CD4-positive, CD25-positive, alpha-beta regulatory T cell (primary cell): ENCODE measurements at regions not wholly inside any gene's neighbourhood (a gene's known extent, or its start where the extent isn't known, plus 50 kb on each side); places are given as distances from the start of the nearest gene placed in this dataset.

Experiments used
- ATAC-seq, 2 donors: fragments of 150-1000 bp; cut with Tn5 transposase; one replicate each; pipeline ENCODE4 v1.10.0; 2021; ENCODE audit warnings: low read depth in 2 of 2, moderate number of reproducible peaks in 2 of 2, moderate library complexity in 1 of 2
- DNase-seq, 3 donors: peaks; one replicate each; pipeline versions ENCODE4 v3.0.0 to v3.0.0-alpha.2; 2012 to 2022; ENCODE audit warnings: mixed read lengths in 1 of 3
- H3K27ac ChIP-seq: one replicate; pipeline ENCODE4 v1.7.0; 2013; ENCODE audit warnings: mild to moderate bottlenecking, low read length; ENCODE audit not compliant: insufficient read depth, poor library complexity, severe bottlenecking
- H3K27me3 ChIP-seq: one replicate; pipeline ENCODE4 v1.7.0; 2013; ENCODE audit warnings: low read length; ENCODE audit not compliant: control insufficient read depth, insufficient read depth
- H3K36me3 ChIP-seq: one replicate; pipeline ENCODE4 v1.7.0; 2013; ENCODE audit warnings: mild to moderate bottlenecking, low read length, moderate library complexity; ENCODE audit not compliant: control insufficient read depth, insufficient read depth
- H3K4me1 ChIP-seq: 2 replicates; pipeline ENCODE4 v1.7.0; 2013; ENCODE audit warnings: mild to moderate bottlenecking, low read length; ENCODE audit not compliant: insufficient read depth, control insufficient read depth, poor library complexity, severe bottlenecking
- H3K4me3 ChIP-seq: one replicate; pipeline ENCODE4 v1.7.0; 2013; ENCODE audit warnings: low read depth, mild to moderate bottlenecking, low read length, moderate library complexity
- H3K9me3 ChIP-seq, 2 experiments: 1 replicate in 1 of 2; 2 replicates in 1 of 2; pipeline ENCODE4 v1.7.0; 2013; ENCODE audit warnings: low read length in 2 of 2, mild to moderate bottlenecking in 1 of 2, moderate library complexity in 1 of 2; ENCODE audit not compliant: control insufficient read depth in 2 of 2
- H3K27ac Mint-ChIP-seq, 3 donors: one replicate each; pipeline ENCODE4 v1.8.0; 2020 to 2022; ENCODE audit warnings: mild to moderate bottlenecking in 3 of 3, mixed read lengths in 3 of 3, moderate library complexity in 2 of 3
- H3K27me3 Mint-ChIP-seq: one replicate; pipeline ENCODE4 v1.8.0; 2022; ENCODE audit warnings: mild to moderate bottlenecking, mixed read lengths
- H3K36me3 Mint-ChIP-seq: one replicate; pipeline ENCODE4 v1.8.0; 2020; ENCODE audit warnings: mixed read lengths
- H3K4me1 Mint-ChIP-seq, 4 donors: one replicate each; pipeline ENCODE4 v1.8.0; 2020 to 2022; ENCODE audit warnings: mixed read lengths in 4 of 4, mild to moderate bottlenecking in 1 of 4
- H3K4me3 Mint-ChIP-seq, 4 donors: one replicate each; pipeline ENCODE4 v1.8.0; 2020 to 2022; ENCODE audit warnings: mild to moderate bottlenecking in 4 of 4, mixed read lengths in 4 of 4, moderate library complexity in 3 of 4
- H3K9me3 Mint-ChIP-seq, 7 donors: one replicate each; pipeline ENCODE4 v1.8.0; 2020 to 2022; ENCODE audit warnings: mixed read lengths in 7 of 7, mild to moderate bottlenecking in 3 of 7, moderate library complexity in 2 of 7

DNA sequence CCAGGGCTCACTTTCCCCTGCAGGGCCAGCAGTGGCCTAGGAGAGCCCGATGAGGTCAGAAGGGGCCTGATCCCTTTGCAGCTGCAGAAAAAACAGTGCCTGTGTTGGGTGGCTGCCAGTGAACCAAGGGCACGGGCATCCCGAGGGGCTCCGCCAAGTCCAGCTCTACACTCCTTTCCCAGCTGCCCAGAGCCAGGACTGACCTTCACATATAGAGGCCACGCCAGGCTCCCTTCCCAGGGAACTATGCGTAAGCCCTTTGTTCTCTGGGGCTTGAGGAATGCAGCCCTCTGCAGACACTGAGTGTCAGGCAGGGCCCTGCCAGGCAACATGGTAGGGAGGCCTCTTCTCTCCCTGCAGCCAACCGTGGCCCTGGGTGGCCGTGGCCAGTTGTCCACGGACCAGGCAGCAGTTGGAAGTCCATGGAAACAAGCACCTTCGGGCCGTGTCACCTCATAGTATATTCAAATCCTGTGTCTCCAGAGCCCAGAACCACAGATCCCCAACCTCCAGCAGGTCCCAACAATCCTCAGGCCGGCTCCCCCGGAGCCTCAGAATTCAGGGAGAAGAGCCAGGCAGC, 194.0 kb downstream of the NPHP4 start:
- Mint-ChIP-seq H3K9me3 (no peaks in the 10 kb centered on the region), H3K4me3 (no peak overlapping the region), H3K4me1 (no peaks in the 10 kb centered on the region), H3K27me3 (peaks cover 4% of the 10 kb centered on the region), H3K27ac (no peak overlapping the region), H3K36me3 (no peaks in the 10 kb centered on the region)
- Histone ChIP-seq H3K9me3 (no peaks in the 10 kb centered on the region), H3K4me3 (no peak overlapping the region), H3K4me1 (no peaks in the 10 kb centered on the region), H3K27me3 (no peaks in the 10 kb centered on the region), H3K27ac (no peak overlapping the region), H3K36me3 (no peaks in the 10 kb centered on the region)
- ATAC-seq (no peak), DNase-seq (no peak)

DNA sequence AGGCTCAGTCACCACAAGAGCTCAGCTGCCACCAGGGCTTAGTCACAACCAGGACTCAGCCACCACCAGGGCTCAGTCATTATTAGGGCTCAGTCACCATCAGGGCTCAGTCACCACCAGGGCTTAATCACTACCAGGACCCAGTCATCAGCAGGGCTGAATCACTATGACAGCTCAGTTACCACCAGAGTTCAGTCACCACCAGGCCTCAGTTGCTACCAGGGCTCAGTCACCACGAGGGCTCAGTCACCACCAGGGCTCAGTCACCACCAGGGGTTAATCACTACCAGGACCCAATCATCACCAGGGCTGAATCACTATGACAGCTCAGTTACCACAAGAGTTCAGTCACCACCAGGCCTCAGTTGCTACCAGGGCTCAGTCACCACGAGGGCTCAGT, 196.2 kb downstream of the NPHP4 start:
- Mint-ChIP-seq H3K4me3 (no peak overlapping the region), H3K36me3 (no peaks in the 10 kb centered on the region), H3K4me1 (no peaks in the 10 kb centered on the region), H3K27me3 (peaks cover 4% of the 10 kb centered on the region), H3K27ac (no peak overlapping the region), H3K9me3 (peaks cover 0 to 2% (median 0%) of the 10 kb centered on the region in 7 donors)
- H3K9me3 ChIP-seq: no peaks in the 10 kb centered on the region
- no peaks in the 10 kb centered on the region for H3K27me3 ChIP-seq
- no peaks in the 10 kb centered on the region for H3K36me3 ChIP-seq
- ATAC-seq: no peak
- H3K4me3 ChIP-seq: no peak overlapping the region
- no peak overlapping the region for H3K27ac ChIP-seq
- no peaks in the 10 kb centered on the region for H3K4me1 ChIP-seq
- DNase-seq: no peak

DNA sequence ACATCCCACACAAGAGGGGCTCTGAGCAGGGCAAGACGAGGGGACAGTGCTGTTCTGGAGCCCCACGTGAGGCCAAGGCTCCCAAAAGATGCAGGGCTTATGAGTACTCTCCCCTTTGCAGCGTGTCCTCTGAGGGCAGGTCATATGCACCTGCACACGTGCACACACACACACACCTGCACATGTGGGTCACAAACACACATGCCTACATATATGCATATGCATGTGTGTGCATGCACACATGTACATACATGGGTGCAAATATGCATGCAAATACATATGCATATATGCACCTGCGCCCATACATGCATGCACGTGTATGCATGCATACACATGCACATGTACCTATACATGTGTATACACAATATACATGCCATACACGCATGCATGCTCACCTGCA, 197.9 kb downstream of the NPHP4 start:
- Mint-ChIP-seq H3K4me1 (no peaks in the 10 kb centered on the region), H3K27me3 (peaks cover 4% of the 10 kb centered on the region), H3K36me3 (no peaks in the 10 kb centered on the region), H3K4me3 (no peak overlapping the region), H3K27ac (no peak overlapping the region), H3K9me3 (peaks cover 0 to 10% (median 0%) of the 10 kb centered on the region in 7 donors)
- H3K27ac ChIP-seq: no peak overlapping the region
- H3K27me3 ChIP-seq: no peaks in the 10 kb centered on the region
- ATAC-seq (no peak), DNase-seq (no peak)
- no peaks in the 10 kb centered on the region for H3K4me1 ChIP-seq
- no peak overlapping the region for H3K4me3 ChIP-seq
- no peaks in the 10 kb centered on the region for H3K36me3 ChIP-seq
- H3K9me3 ChIP-seq: peaks cover under 1 to 3% of the 10 kb centered on the region in 2 experiments

DNA sequence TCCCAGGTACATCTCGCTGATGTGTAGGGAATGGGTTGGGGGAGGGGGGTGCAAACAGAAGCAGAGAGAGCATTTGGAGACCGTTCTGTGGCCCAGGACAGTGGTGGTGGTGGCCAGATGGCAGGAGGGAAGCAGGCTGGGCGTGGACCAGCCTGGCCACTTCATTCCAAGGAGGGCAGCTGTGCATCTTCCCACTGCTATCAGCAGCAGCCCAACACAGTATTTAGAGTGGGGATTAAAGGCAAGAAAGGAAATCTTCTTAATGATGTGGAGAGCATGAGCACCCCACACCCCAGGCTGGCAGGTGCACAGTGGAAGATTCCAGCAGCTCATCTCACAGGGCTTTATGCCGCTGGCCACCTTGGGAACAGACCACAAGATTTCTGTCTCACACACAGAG, 198.7 kb downstream of the NPHP4 start:
- no peaks in the 10 kb centered on the region for H3K36me3 ChIP-seq
- H3K27me3 ChIP-seq: no peaks in the 10 kb centered on the region
- peaks cover 4% of the 10 kb centered on the region for H3K27me3 Mint-ChIP-seq
- no peaks in the 10 kb centered on the region for H3K36me3 Mint-ChIP-seq
- DNase-seq (no peak), ATAC-seq (no peak)
- no peaks in the 10 kb centered on the region for H3K4me1 ChIP-seq
- H3K27ac ChIP-seq: no peak overlapping the region
- no peak overlapping the region for H3K27ac Mint-ChIP-seq
- H3K4me3 ChIP-seq: no peak overlapping the region
- peaks cover 0 to 13% (median 0%) of the 10 kb centered on the region in 7 donors for H3K9me3 Mint-ChIP-seq
- peaks cover 1 to 3% of the 10 kb centered on the region in 2 experiments for H3K9me3 ChIP-seq
- no peak overlapping the region for H3K4me3 Mint-ChIP-seq
- no peaks in the 10 kb centered on the region for H3K4me1 Mint-ChIP-seq

DNA sequence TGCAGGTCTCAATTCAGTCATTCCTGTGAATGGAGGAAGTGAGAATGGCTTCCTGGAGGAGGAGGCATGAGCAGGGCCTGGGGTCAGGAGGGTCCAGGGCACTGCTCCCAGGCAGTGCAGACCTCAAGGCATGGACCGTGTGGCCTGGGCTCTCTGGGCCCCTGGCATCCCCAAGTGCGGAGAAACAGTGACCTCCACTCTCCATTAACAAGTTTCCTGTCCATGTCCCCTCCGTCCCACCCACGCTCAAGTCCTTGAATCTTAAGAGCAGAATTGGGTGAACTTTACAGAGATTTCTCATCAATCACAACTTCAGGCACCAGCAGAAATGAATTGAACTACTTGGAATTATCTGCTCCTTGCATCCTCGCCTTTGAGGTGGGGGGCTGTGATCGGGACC, 211.1 kb downstream of the NPHP4 start:
- no peak overlapping the region for H3K27ac Mint-ChIP-seq

DNA sequence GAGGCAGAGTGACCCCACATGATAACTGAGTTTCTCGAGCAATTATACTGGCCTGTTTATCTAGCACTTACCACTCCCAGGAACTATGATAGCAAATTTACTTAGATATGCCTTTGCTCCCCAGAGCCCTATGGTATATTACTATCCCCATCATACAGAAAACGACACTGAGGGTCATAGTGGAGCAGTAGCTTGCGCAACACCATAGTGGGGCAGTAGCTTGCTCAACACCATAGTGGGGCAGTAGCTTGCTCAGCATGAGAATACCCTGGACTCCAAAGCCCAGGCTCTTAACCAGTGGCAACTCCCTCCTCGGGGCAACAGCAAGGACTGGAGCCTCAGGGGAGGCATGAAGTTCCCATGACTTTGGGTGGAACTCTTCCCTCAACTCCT, 211.9 kb downstream of the NPHP4 start:
- Mint-ChIP-seq H3K27me3 (no peaks in the 10 kb centered on the region), H3K4me3 (no peak overlapping the region), H3K36me3 (no peaks in the 10 kb centered on the region), H3K27ac (no peak overlapping the region), H3K4me1 (no peaks in the 10 kb centered on the region), H3K9me3 (peaks cover 0 to 3% (median 0%) of the 10 kb centered on the region in 7 donors)
- no peaks in the 10 kb centered on the region for H3K36me3 ChIP-seq
- no peaks in the 10 kb centered on the region for H3K27me3 ChIP-seq
- no peak overlapping the region for H3K27ac ChIP-seq
- H3K4me3 ChIP-seq: no peak overlapping the region
- ATAC-seq: no peak
- no peak for DNase-seq
- no peaks in the 10 kb centered on the region for H3K4me1 ChIP-seq
- H3K9me3 ChIP-seq: peaks cover 0 to 7% of the 10 kb centered on the region in 2 experiments

More for the DNA sequence above, 211.1 kb downstream of the NPHP4 start:
- Histone ChIP-seq H3K4me1 (no peaks in the 10 kb centered on the region), H3K27ac (no peak overlapping the region), H3K27me3 (no peaks in the 10 kb centered on the region), H3K36me3 (no peaks in the 10 kb centered on the region), H3K9me3 (peaks cover 0 to 7% of the 10 kb centered on the region in 2 experiments), H3K4me3 (no peak overlapping the region)
- Mint-ChIP-seq H3K4me3 (no peak overlapping the region), H3K4me1 (no peaks in the 10 kb centered on the region), H3K36me3 (no peaks in the 10 kb centered on the region), H3K27me3 (no peaks in the 10 kb centered on the region), H3K9me3 (peaks cover 0 to 3% (median 0%) of the 10 kb centered on the region in 7 donors)
- DNase-seq: no peak
- no peak for ATAC-seq

DNA sequence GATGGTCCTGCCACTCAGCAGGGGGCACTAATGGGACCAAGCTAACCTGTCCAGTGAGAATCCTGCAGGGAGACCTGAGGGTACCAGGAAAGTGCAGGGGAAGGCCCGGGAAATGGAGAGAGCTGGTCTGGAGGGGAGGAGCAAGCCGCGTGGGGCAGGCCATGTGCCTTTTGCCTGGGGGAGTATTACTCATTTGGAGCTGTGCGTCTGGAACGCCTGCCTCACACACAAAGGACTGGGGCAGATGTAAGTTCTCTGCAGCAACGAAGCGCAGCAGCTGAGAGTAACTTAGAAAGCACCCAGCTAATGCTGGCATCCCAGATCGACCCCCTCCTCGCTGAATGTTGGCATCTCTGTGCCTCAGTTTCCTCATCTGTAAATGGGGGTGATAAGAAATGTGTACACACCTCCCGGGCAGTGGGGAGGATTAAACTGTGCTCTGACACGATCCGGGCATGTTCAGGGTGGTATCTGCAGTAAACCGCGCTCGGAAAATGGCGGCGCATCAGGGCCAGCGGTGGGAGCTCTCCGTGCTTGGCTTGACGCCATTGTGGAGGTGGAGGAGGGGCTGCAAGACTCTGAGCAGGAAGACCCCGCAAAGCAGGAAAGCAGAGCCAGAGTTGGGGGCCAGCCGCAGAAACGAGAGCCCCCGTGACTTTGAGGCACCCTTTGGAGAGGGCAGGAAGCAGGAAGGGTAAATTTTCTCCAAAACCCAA, 212.5 kb downstream of the NPHP4 start:
- Mint-ChIP-seq H3K4me1 (no peaks in the 10 kb centered on the region), H3K27ac (no peak overlapping the region), H3K4me3 (no peak overlapping the region), H3K9me3 (peaks cover 0 to 3% (median 0%) of the 10 kb centered on the region in 7 donors), H3K36me3 (no peaks in the 10 kb centered on the region), H3K27me3 (peaks cover 4% of the 10 kb centered on the region)
- no peaks in the 10 kb centered on the region for H3K4me1 ChIP-seq
- peaks cover 0 to 7% of the 10 kb centered on the region in 2 experiments for H3K9me3 ChIP-seq
- no peaks in the 10 kb centered on the region for H3K36me3 ChIP-seq
- no peak overlapping the region for H3K4me3 ChIP-seq
- DNase-seq (no peak), ATAC-seq (no peak)
- H3K27ac ChIP-seq: no peak overlapping the region
- no peaks in the 10 kb centered on the region for H3K27me3 ChIP-seq

DNA sequence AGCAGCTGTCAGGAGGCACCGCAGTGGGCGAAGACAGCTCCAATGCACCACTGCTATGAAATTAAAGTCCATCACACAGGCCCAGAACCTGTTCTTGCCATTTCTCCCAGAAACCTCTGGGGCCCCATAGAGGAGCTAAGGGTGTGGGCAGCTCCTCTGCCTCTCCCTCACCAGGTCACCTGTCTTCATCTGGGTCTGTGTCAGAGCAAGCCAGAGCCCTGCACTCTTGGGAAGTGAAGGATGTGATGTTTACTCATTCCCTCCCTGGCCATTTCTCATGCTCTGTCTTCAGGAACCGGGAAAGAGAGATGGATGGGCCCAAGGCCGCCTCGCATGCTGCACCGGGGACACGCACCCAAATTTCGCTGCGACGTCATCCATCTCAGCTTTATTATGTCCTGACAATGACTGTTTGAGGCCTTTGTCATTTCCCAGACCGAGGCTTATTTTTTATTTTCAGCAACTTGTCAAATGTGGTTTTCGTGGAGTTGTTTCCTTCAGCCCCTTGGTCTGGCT, 216.1 kb downstream of the NPHP4 start:
- Mint-ChIP-seq H3K27ac (no peak overlapping the region), H3K9me3 (peaks cover 0 to 3% (median 0%) of the 10 kb centered on the region in 7 donors), H3K27me3 (peaks cover 7% of the 10 kb centered on the region), H3K4me1 (peaks cover 0 to 2% (median 1%) of the 10 kb centered on the region in 4 donors), H3K4me3 (no peak overlapping the region), H3K36me3 (no peaks in the 10 kb centered on the region)
- ATAC-seq (no peak), DNase-seq (no peak)
- Histone ChIP-seq H3K36me3 (no peaks in the 10 kb centered on the region), H3K27me3 (no peaks in the 10 kb centered on the region), H3K9me3 (peaks cover 0 to 7% of the 10 kb centered on the region in 2 experiments), H3K4me1 (no peaks in the 10 kb centered on the region), H3K4me3 (no peak overlapping the region), H3K27ac (no peak overlapping the region)
